Amygdala (tissue), 56 donors: ENCODE measurements at regions not wholly inside any gene's neighbourhood (a gene's known extent, or its start where the extent isn't known, plus 50 kb on each side); places are given as distances from the start of the nearest gene placed in this dataset.
"Not testable (repeated sequence)": the region's sequence is repeated elsewhere in the genome, so short reads cannot be mapped to it uniquely, and the experiment has no call there.

Experiments
- DNase-seq, 56 donors: peaks; one replicate each; lab custom pipeline; 2025; lab: John Stamatoyannopoulos, UW

DNA sequence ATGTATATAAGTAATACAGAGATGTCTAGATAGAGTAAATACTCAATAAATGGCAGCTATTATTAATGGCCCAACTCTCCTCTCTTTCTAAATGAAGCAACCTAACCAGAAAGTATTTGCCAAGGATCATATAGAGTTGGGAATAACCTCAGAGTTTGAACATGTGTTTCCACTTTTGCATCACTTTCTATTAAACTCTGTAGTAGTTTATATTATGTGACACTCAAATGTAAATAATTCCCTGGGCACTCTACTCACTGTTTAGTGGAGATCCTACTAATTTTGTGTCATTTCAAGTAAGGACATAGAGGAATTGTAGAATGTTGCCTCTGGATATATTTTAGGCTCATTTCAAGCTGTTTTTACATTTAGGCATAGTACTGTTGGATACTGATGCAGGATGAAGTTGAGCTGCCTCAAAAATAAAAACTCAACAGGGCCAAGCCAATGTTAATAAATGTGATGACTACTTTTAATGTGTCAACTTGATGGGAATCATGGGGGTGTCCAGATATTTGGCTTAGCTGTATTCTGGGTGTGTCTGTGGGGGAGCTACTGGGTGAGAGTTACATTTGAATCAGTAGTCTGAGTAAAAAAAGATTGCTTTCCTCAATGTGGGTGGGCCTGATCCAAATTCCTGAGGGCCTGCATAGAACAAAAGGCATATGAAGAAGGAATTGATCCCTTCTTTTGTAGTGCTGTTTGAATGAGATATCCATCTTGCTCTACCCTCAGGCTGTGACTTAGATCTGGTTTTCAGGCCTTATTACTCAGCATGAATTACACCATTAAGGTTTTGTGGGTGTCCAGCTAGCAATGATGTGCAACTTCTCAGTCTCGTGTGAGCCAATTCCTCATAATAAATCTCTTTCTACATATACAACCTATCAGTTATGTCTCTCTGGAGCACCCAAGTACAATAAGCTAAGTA, 1368.2 kb downstream of the STIM2 start:
- DNase-seq, result no peak

DNA sequence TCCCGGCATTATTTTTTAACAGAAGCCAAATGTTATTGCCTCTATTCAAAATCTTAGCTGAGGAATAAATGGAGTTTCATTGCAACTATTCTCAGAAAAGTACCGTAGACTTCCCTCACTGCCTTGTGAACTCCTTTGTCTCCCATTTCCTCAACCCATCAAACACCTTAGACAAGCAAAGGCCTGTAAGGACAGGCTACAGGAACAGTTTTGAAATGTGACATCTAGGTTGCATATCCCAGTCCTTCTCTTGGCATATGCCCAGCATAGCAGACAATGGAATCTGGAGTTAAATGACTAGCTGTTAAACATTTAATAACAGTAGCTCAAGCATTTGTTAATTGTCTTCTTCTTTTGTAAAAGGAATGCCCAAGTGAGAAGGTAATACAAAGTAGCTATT, 1371.7 kb downstream of the STIM2 start:
- DNase-seq, result no peak

DNA sequence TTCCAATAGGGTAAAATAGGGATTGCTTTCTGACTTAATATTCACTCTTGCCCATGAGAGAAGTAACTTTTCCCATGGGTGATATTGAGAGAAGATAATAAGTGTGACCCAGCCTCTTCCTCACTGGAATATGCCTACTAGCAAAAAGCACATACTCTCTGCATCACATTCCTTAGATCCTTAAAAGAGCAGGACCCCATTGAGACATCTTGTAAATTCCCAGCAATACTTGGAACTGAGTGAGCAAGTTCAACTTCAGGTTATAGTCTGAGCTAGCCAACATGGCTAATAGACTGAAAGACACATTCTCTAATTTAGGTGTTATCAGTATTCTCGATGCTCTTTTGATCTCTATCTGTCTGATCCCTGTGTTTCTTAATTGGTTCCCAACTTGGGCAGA, 1372.3 kb downstream of the STIM2 start:
- no peak for DNase-seq

DNA sequence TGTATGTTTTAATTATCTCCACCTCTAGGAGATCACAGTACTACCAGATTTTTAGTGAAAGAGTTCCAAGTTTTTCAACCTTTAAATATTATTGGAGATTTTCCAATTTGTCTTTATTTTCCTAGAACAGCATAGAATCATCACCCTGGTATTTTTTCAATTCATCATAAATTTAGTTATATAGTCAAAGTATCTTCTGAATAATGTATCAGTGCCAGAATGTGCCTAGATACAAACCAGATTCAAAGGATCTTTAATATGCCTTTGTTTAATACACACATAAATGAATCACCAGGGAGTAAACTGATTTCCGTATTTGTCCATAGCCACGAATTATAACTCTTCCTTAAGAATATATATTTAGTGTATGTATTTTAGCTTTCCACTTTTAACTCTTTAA, 1373.1 kb downstream of the STIM2 start:
- DNase-seq, result no peak

DNA sequence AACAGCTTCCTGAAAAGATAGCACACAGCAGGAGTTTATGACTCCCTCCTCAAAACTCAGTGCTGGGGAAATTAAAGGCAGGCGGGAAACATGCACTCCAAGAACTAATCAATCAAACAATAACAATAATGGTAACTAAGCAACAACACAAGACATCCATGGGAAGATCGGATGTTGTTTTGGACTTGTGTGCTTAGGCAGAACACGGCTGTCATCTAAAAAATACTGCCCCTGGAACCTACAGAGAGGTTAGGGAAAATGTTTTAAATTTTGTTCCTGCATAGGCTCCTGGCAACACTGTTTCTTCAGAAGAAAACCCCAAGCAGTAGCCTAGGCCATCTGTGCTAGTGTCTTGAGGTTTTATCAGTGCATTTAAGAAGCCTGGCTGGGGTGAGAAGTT, 1378.2 kb downstream of the STIM2 start:
- DNase-seq, result no peak

DNA sequence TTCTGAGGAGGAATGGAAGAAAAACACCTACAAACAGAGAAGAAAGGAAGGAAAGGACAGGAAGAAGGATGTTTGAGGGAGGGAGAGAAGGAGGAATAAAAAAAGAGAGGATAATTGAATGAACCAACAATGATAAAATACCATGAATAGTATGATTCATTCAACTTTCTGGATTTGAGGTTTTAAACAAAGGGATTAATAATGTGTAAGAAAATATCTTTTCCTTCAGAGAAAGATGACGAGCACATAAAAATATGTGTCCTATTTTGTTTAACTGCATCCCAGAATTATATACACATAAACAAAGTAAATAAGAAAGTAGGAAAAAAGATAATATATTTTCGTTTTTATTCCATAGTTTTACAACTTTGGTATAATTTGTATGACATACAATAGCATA, 1380.4 kb downstream of the STIM2 start:
- no peak for DNase-seq

DNA sequence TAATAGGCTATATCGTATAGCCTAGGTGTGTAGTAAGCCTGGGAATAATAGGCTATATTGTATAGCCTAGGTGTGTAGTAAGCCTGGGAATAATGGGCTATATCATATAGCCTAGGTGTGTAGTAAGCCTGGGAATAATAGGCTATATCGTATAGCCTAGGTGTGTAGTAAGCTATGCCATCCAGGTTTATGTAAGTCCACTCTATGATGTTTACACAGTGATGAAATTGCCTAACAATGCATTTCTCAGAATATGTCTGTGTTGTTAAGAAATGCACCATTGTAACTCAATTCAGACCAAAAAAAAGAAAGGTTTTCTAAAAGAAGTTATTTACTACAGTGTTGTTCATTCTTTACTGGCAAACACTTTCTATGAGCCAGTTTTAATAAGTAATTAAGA, 1387.2 kb downstream of the STIM2 start:
- no peak for DNase-seq

DNA sequence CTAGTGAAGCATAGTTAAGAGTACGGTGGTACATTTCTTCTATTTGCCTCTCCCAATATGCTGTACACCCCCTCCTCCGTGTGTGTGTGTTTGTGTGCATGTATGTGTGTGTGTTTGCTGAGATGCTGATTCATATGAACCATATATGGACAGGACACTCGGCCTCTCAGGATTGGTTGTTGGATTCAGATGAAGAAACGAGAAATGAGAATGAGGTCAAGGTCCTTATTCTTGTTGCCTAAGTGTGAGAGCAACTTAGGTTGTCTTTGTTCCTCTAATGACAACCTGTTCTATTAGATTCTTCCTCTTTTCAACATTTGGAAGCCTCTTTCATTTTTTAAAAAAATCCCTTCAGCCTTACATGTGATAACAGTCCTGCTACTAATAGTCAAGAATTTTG, 1387.6 kb downstream of the STIM2 start:
- DNase-seq, result no peak

DNA sequence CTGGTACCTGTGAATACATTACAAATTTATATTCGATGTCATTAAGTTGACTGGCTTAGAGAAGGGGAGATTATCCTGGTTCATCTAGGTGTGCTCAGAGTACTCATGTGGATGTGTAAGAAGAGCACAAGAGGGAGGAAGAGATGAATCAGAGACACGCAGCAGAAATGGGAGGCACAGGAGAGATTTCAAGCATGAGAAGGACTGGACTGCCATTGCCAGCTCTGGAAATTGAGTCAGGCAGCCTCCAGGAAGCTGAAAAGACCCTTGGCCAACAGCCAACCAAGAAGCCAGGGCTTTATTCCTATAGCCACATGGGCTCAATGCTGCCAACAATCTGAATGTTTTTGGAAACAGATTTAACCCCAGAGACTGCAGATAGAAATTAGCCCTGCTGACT, 1390.0 kb downstream of the STIM2 start:
- no peak for DNase-seq

DNA sequence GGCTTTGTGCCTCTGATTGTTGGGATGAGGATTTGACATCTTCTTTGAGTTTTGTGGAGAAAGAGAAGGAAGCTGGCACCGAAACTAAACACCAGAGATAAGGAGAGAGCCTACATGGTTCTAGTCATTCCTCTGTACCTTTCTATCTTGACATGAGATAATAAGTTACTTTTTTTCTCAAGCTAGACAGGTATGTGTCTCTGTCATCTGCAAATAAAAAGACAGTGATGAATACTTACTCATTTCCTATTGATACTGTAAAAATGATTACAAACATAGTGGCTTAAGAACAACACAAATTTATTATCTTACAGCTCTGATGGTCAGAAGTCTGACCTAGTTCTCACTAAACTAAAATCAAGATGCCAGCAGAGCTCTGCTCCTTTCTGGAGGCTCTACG, 1391.2 kb downstream of the STIM2 start:
- DNase-seq, result no peak

DNA sequence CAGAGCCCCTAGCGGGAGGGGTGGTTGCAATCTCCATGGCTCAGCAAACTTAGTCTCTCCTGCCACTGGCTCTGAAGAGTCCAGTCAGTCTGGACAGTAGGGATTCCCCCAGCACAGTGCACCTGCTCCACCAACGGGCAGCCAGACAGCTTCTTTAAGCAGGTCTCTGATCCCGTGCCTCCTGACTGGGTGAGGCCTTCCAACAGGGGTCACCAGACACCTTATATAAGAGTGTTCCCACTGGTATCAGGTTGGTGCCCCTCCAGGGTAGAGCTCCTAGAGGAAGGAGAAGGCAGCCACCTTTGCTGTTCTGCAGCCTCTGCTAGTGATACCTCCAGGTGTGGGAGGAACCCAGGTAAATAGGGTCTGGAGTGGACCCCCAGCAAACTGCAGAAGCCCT, 1393.4 kb downstream of the STIM2 start:
- DNase-seq, result no peak

DNA sequence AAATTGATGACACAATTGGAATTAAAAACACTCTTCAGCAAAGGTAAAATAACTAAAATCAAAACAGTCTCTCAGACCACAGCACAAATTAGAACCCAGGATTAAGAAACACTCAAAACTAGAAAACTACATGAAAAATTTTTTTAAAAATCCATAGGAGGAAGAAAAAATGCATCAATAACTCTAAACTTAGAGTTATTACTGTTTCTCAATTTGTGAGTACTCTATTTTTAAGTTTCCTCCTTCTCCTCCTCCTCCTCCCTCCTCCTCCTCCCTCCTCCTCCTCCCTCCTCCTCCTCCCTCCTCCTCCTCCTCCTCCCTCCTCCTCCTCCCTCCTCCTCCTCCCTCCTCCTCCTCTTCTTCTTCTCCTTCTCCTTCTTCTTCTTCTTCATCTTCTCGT, 1395.7 kb downstream of the STIM2 start:
- no peak for DNase-seq

DNA sequence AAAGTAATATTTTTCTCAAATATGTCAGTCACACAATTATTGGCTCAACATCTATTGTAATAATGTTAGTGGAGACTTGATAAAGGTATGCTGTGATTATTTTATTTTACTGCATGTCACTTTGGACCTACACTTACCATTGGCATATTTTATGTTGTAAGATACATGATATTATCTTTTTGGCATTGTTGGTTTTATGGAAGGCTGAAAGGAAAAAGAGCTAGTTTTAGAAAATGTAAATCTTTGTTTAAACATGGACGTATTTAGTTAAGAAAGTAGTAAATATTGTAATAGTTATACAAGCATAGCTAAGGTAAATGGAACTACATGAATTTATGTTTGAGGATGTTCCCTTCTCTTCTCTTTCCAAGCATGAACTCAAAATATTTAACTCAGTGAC, 1399.3 kb downstream of the STIM2 start:
- no peak for DNase-seq

DNA sequence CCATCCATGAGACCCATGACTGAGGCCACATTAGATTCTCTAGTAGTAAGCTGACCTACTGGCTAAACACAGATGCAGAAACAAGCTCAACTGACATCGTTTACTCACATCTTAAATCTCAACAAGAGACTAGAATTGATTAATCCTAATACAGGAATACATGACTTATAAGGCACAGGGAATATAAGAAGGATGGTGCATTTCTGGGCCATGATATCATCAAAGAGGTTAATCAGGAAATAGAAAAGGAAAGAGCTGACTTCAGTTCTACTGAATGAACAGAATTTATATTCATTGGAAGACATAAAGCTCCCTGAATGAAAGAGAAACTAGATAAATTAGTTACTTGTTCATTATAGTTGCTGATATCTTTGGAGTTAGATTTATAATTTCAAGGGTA, 1406.5 kb downstream of the STIM2 start:
- DNase-seq, result no peak

DNA sequence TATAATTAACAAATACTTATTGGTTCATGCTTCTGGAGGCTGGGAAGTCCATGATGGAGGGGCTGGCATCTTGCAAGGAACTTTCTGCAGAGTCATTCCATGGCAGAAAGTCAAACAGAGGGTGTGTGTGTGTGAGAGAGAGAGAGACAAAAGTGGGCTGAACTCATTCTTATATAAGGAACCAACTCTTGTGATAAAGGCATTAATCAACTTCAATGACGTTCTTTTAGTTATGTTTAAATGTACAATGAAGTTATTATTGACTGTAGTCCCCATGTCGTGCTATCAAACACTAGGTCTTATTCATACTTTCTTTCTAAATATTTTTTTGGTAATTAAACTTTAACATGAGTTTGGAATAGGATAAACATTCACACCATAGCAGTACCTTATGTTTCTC, 1408.8 kb downstream of the STIM2 start:
- DNase-seq, result no peak

DNA sequence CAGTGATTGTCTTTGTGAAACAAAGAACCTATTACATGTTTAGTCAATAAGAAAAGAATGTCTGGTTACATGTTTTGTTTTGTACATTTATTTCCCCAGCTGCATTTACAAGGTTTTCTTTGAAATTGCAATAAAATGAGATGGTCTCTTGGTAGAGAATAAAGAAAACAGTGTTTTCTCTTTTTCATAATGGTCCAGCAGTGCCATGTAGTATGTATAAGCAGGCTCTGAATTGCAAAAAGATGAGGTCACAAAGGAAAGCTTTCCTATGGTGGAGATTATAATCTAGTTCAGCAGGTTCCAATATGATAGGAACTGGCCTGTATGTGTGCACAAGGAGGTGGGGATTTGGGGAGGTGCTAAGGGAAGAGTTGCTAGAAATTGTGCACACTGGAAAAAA, 1417.3 kb downstream of the STIM2 start:
- peak in 2 of 56 donors; percentile 10 to 37 for DNase-seq

DNA sequence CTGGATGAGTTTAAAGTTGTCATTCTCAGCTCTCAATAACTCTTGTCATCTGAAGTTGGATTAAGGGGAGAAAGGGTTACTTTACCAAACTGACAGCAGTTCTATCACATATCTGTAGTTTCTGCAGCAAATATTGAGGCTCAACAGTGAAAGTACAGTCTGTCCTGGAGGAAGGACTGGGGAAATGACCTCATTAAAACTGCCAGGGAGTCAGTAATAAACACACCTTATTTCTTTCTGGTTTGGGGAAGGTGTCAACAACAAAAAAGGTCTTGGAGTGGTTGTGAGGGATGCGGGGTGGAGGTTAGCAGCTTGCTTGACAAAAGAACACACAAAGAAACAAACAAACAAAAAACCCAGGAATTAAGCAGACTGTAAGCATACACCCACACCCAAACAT, 1418.0 kb downstream of the STIM2 start:
- DNase-seq, result no peak

DNA sequence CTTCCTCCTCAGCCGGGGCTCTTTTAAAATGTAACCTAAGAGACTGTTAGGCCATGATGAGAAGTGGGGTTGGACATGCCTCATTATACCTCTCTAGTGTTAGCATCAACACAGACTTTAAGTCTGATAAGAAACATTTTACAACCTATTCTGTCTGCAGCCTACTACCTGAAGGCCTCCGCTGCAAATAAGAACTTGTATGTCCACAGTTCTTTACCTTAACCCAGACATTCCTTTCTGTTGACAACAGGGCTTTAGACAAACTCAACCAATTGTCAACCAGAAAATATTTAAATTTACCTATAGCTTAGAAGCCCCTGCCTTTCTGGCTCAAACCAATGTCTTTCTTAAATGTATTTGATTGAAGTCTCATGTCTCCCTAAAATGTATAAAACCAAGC, 1418.6 kb downstream of the STIM2 start:
- no peak for DNase-seq

DNA sequence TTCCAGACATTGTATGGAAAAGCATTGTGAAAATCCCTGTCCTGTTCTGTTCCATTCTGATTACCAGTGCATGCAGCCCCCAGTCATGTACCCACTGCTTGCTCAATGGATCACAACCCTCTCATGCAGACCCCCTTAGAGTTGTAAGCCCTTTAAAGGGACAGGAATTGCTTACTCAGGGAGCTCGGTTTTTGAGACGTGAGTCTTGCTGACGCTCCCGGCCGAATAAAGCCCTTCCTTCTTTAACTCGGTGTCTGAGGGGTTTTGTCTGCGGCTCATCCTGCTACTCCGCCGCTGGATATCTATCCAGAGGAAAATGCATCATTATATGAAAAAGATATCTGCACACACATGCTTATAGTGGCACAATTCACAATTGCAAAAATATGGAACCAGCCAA, 1425.6 kb downstream of the STIM2 start:
- not testable (repeated sequence) for DNase-seq

DNA sequence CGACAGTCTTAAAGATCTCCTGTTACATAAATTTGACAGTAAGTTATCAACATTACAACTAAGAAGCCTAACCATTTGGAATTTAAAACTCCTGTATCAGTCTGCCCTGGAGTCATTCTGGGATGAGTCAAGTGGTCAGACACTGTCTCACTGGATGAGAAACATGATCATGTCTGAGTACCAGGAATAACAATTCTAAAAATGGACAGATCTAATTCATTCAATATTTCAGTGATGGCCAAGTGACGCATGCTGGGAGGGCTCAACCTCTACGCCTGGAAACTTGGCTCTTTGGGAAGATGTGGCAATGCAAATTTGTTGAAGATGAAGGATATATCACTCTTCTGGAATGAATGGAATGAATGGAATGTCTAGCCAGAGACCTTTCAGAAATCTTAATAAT, 1427.2 kb downstream of the STIM2 start:
- no peak for DNase-seq

DNA sequence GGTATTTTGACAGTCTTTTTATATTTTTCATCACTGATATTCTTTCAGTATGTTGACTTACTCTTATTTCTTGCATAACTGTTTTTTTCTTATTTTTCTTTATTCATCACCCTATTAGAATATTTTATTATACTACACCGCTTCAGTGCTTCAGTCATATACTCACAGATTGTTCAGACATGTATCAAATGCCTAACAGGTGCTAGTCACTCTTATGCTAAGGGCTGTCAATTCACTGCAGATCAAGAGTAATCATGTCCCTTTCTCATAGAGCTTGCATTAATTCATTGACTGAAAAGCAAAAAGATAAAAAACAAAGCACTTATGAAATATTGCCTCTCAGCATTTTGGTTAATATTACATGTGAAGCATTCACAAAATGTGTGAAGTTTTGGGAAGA, 1435.6 kb downstream of the STIM2 start:
- DNase-seq, result no peak

DNA sequence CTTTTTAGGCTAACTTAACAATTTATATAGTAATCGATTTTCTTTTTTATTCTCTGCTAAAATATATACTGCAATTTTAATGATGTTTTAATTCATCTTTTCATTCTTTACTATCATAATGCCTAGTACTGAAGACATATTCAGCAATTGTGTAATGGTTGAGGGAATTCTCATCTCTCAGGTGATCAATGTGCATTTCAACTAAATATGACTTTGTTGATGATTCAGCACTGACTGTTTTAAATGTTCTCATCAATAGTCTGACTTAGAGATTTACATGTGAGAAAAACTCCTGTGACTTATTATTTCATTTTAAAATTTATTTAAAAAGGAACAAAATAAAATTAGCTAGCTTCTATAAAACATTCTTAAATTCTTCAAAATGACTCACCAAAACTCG, 1450.3 kb downstream of the STIM2 start:
- DNase-seq, result no peak

DNA sequence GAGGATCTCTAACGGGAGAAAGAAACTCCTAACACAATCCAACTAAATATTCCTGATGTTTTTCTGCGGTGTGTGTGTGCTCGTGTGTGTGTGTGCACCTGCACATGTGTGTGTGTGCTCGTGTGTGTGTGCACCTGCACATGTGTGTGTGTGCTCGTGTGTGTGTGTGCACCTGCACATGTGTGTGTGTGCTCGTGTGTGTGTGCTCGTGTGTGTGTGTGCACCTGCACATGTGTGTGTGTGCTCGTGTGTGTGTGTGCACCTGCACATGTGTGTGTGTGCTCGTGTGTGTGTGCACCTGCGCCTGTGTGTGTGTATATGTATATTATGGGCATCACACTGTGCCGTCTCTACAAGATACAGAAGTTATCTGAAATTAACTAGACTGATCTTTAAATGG, 1451.9 kb downstream of the STIM2 start:
- DNase-seq, result not testable (repeated sequence)
